ENCODE measurements at regions not wholly inside any gene's neighbourhood (a gene's known extent, or its start where the extent isn't known, plus 50 kb on each side); places are given as distances from the start of the nearest gene placed in this dataset.
"Not testable (repeated sequence)": the region's sequence is repeated elsewhere in the genome, so short reads cannot be mapped to it uniquely, and the experiment has no call there.

GRCh38 chr10:84005403-84005802 lies 133.9 kb upstream of the GHITM start:
- DNase-seq, result no peak

DNA sequence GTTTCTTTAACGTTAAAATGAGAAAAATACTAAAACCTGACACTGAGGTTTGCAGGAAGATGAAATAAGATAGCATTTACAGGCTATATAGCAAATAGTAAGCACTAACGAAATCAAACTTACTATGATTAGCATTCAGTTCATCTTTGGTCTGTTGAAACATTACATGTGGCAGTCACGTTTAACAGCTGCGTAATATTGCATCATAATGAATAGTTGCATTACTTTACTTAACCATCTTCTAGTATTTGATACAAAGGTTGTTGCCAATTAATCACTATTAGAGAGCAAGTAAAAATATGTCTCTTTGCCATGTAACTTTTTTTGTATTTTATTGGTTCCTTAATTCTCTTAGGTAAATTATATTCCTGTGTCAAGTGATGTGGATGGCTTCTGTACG lies 131.8 kb upstream of the GHITM start:
- no peak for DNase-seq

GRCh38 chr10:84008878-84009277 lies 130.4 kb upstream of the GHITM start:
- no peak for DNase-seq

DNA sequence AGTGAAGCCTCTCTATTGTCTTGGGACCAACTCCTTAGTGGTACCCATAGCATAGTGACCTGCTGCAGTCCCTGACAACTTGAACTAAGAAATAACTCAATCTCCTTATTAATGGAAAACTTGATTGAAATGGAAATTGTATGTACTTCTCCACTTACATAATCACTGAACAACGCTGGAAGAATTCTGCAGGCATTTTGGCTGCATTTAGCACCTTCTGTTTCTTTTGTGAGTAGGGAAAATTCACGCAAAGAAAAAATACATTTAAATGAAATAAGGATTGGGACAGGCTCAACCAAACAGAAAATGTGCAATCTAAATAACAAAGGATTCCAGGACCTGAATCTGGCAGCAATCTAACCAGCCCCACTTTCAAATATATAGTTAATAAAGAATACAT lies 126.9 kb upstream of the GHITM start:
- DNase-seq, result no peak

DNA sequence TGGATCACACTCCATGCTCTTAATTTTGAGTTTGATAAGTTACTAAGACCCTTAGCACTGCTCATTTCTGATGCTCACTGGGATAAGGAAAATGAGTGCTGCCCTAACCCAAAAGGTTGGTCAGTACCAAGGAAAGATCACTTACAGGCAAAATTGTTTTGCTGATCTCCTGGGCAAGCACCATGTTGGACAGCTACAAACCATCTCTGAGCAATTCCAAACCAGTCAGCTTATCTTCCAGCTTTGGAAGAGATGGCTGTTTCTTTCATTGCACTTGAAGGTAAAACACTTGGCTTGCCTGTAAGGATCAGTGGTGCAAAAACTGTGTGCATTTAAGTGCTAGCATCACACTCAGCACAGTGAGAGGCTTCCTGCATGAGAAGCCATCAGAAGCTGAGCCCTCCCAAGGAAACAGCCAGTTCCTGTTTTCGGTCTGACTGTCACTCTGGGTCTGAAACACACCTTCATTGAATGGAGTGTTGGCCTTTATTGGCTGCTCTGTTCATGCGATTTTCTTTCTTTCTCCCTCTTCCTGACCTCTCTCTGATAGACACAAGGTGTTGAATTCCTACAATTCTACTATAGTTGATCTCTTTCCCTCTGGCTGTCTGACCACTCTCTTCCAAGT lies 126.4 kb upstream of the GHITM start:
- DNase-seq, result no peak

- no peak for DNase-seq
These were observed 123.3 kb upstream of the GHITM start for GRCh38 chr10:84015877-84016595.

- DNase-seq, result no peak
These were observed 120.5 kb upstream of the GHITM start for GRCh38 chr10:84018826-84019225.

- DNase-seq, result not testable (repeated sequence)
These were observed 119.4 kb upstream of the GHITM start for GRCh38 chr10:84019854-84020458.

DNA sequence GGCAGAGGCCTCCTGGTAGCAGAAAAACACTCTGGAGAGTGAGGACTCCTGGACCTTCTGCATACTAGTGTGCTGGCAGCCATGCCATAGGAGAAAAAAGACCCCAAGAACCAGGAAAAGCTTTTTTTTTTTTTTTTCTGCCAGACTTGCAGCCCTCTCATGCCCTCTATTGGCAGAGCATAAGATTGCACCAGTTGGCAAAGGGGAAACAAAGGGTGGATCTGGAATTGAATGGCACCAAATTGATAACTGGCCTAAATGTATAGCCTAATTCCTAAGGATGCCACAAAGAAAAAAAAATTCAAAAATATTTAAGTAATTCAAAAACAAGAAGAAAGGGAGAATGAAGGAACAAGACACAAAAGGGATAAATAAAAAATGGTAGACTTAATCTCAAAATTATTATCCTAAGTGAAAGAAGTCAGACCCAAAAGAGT lies 112.5 kb upstream of the GHITM start:
- no peak for DNase-seq

GRCh38 chr10:84029840-84030239 lies 109.5 kb upstream of the GHITM start:
- no peak for DNase-seq

DNA sequence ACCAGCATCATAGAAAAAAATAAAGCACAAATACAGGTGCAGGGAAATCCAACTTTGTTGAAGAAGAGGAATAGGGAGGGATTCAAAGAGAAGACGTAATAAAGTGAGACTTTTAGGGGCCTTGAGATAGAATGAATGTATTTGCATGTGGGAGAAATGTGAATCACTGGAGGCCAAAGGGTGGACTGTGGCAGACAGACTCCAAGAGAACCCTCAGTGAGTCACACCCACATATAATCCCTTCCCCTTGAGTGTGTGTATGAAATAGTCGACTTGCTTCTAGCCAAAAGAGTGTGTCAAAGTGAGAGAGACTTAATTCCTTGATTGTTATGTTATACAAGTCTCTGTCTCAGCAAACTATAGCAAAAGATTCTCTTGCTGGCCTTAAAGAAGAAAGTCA lies 101.3 kb upstream of the GHITM start:
- no peak for DNase-seq

GRCh38 chr10:84039957-84040356 lies 99.4 kb upstream of the GHITM start:
- DNase-seq, result no peak

DNA sequence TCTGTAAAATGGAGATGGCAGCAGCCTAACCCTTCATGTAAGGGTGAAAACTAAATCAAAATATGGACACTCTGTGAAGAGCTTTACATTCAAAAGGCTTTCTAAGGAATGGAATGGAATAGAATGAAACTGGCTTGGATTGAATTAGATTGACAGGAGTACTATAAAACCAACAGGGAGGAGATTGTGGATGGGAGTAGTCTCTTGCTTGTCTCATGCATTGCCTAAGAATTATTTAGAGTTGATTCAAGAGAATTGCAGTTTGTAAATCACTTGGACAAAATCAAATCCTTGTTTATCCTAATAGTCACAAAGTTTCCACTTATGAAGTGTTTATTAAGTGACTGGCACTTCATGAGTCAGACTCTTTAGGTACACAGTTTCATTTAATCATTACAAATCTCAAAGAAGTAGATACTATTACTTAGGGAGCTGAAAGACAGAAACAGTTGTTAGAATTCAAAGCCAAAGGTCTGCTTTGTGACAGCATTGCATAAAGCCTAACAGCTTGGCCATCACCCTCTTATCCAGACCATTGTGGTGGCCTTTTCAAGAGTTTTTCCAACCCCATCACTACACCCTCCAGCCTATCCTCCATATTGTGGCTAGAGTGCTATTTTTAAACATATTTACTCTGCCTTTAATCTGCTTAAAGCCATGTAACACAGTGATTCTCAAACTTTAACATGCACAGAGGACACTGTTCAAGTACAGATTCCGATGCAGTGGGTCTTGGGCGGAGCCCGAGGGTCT lies 91.9 kb upstream of the GHITM start:
- no peak for DNase-seq

DNA sequence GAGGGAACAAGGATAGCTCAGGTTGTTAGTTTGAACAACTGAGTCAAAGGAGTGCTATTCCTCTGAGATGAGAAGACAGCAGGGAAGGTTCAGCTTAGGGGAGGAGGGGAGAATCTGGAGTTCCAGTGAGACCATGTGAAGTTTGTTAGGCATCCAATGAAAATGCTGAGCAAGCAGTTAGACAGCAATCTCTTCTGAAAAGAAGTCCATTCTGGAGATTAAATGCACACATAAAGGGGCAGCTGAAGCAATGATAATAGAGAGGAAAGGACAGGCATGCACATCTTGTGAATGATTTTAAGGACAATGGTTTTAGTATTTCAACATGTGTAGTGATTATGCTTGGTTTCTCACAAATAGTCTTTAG lies 89.7 kb upstream of the GHITM start:
- no peak for DNase-seq

DNA sequence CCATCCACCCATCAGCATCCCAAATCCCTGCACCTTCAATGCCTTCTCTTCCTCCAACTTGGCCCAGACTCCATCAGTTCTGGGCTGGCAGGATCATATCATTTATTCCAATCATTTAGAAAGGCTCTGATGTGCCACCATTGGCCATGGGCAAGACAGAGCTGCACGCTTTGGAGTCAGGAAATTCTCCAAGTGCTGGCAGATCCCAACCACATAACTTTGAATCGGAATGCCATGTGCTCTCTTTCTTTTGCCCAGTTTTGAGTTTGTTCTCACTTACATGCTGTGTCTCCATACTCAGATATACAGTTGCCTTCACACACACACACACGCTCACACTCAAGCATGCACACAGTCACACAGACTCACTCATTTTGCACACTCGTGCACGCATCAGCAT lies 85.7 kb upstream of the GHITM start:
- no peak for DNase-seq

DNA sequence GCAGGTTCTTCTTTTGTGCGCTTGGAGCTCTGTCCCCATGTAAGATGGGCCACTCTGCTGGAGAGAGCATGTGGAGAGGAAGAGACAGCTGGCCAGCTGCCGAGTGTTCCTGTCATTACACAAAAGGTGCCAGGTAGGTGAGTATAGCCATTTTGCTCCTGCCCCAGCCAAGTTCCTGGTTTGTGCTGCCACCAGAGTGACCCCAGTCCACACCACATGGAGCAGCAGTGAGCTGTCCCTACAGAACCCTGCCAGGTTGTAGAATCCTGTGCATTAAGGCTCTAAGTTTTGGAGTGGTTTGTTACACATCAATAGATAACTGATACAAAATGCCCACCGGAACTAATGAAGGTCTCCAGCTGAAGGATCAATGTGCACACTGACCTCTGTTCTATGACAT lies 84.6 kb upstream of the GHITM start:
- no peak for DNase-seq

- DNase-seq, result no peak
These were observed 79.8 kb upstream of the GHITM start for GRCh38 chr10:84059526-84059925.

DNA sequence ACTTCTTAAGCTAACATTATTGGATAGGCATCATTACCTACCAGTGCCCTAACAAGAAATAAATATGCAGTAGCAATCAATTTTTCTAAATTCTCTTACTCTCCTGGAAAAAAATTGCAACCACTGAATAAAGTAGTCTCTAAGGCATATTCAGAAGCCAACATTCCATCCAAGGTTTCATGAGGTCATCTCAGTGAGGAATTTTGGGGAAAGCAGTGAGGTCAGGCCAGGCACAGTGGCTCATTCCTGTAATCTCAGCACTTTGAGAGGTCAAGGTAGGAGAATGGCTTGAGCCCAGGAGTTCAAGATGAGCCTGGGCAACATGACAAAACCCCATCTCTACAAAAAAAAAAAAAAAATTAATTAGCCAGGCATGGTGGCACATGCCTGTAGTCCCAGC lies 75.9 kb upstream of the GHITM start:
- DNase-seq, result no peak

DNA sequence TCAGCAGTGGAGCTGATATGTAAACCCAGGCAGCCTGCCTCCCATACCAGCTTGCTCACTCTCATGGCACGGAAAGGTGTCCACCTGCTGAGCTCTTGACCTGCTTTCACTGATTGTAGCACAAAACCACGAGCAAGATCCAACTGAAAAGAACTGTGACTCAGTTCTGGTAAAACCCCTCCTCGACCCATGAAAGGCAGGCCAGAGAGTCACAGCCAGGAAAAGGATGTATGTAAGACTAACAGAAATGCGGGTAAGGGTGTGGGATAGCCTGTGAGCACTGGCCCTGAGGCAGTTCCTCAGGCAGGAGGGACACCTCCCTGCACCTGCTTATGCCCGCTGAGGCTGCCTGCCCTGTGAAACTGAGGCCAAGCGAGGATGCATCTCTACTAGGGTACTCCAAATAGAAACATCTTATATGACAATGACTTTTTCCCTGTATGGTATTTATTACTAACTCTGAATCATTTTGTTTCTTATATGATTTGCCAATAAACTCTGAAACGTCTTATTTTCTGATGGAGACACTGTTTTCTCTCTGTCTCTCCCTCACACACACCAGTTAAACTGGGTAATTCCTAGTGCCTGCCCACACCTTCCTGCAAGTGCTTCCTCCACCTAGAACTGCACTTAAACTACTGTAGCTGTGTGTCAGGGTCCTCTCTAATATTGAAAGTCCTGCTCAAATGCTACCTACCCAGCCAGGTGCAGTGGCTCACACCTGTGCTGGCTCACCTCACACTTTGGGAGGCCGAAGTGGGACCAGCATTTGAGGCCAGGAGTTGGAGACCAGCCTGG lies 73.3 kb upstream of the GHITM start:
- DNase-seq, result no peak

GRCh38 chr10:84074521-84074920 lies 64.8 kb upstream of the GHITM start:
- no peak for DNase-seq

DNA sequence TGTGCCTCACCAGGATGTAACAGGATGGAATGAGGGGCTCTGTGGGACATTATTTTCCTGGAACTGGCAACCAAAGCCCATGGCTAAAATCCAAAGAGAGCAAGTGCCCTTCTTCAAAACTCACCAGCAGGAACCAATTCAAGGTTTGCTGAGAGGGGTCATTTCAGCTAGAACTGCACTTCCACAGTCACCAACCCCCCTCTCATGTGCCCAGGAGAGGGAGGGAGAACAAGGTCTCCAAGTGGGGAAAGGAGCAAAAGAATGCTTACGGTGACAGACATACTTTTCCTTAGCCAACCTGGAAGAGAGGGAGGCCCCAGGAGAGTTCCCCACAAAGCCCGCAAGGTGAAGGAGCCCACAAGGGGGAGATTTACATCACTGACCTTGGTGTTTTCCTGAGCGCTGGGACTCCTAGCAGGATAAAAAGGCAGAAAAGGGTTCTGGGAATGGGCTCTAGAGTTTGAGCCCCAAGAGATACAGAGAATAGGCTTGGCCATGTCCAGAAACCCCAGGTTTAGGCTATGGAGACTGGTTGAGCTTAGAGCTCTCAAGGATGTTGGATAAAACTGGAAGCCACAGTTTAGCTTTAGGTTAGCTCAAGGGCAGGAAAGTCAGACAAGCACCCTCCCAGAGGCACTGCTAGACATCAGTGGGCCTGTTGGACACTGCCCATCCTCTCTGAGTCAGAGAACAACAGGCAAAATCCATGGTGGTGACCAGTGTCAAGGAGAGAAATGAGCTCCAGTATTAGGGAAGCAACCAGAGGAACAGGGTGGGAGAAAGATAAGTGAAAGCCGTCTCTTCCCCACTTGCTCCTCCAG lies 63.9 kb upstream of the GHITM start:
- no peak for DNase-seq

GRCh38 chr10:84076047-84076388 lies 63.3 kb upstream of the GHITM start:
- no peak for DNase-seq
